ENCODE measurements at regions not wholly inside any gene's neighbourhood (a gene's known extent, or its start where the extent isn't known, plus 50 kb on each side); places are given as distances from the start of the nearest gene placed in this dataset.

DNA sequence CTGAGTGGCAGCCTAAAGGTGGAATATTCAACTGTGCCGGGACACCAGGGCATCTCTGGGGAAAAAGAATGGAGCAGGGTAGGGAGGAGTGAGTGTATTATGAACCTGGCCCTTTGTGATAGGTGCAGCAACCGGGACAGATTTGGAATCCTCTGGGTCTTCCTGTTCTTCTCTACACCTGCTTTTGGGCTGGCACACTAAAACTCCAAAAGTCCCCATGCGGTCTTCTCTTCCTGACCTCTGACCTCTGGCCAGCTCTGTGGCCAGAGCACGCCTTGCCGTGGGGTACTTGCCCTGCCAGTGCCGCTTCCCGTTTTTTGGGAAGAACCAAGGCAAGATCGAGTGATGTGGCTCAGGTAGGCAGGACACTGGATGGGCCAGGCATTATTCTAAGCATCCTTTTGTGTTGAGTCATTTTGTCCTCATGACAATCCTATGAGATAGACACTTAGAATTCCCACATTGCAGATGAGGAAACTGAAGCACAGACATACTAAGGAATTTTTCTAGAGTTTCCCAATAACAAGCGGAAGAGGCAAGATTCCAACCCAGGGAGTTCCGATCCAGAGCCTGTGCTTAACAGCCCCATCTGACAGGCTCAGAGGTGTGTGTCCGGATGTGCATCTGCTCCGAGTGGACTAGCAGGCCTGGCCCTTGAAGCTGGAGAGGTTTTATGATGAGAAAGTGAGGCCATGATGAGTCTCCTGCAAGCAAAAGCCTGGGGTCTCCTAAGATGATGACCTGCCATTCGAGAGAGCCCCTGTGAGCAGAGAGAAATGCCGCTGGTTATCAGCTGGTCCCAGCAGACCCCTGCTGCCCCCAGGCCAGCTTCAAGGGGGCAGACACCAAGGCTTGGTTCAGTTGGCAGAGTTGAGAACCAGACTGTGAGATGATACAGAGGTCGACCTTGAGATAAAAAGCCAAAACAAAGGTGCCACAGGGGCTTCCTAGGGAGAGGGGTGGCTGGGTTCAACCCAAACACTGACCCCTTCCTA lies 67.9 kb upstream of the ESRRB start:
- no peak for DNase-seq

DNA sequence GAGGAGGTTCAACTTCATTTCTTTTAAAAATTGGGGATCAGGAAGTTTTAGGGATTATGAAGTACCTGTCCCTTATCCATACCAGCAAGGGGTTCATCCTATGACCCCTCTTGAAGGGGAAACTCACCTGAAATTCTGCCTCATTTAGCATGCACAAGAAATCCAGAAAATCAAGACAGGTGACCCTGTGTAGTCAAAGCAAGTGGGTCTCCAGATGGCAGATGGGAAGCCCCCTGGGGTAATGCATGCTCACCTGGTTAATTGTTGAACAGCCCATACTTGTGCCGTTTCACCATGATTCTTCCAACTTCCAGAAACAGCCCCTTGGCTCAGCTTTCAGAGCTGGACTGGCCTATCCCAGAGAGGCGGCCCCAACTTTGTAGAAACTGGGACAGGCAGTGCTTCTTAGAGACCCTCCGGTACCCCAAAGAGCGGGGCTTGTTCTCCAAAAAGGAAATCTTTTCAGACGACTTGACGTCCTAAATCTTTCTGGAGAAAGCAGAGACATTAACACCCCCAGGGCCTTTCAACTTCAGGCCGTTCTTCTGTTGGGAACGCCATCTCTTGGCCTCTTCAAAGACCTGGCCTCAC lies 66.3 kb upstream of the ESRRB start:
- no peak for DNase-seq

DNA sequence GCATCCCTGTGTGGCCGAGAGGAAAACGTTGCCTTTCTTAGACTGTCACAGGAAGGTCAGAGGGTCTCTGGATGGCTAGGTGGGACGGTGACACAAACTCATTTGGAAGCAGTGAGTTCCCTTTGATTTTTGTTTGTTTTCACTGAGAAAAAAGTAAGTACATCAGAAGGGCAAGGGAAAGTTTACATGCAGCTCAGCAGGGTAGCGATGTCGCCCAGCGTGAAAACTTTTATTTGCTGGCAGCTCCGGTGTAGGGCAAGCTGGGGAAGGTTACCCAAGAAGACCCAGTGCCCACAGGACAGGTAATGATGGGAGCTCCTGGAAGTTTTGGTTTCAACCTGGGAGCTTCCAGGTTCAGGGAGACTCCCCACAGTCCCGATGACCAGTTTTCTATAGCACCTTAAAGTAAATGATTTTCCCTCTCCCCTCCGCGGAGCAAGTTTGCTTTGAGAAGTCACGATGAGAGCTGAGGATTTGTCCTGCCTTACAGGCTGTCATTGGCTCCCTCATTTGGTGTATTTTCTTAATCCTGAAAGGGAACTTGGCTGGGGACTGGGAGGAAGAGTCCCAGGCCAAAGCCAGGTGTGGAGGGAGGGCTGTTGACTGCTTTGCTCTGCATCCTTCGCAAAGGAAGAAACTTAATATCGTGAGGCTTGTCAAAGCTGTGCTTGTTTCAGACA lies 64.7 kb upstream of the ESRRB start:
- DNase-seq: no peak

DNA sequence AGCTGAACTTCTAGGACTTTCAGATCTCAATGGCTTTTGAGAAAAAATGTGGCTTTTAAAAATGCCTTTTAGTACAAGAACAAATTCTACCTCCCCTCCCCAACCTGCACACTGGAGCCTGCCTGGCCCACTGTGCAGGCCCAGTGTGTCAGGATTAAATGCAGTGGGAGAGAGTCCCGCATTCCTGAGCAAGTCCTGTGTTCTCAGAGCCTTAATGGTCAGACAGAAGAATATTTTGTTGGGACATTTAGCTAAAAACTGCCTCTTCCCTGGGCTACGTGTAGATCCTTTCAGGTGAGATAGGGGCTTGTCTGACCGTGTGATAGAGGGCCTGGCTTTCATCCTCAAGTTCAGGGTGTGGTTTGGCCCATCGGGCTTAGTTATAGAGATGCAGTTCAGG lies 63.1 kb upstream of the ESRRB start:
- DNase-seq: no peak

DNA sequence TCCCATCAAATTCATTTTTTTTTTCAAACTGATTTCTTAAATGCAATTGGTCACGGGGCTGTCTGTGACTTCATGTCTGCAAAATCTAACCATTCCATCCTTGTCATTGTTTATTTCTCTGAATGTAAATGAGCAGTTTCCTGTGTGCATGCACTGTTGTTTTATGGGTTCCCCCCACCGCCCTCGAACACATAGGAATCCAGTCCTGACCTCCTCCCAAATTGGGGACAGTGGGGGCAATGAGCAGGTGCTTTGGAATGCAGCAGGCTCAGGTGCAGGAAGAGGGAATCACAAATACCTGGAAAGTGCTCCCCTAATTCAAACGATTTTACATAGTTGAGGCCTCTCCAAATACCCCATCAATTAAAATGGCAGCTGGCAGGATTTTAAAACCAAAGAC lies 62.6 kb upstream of the ESRRB start:
- DNase-seq: no peak

DNA sequence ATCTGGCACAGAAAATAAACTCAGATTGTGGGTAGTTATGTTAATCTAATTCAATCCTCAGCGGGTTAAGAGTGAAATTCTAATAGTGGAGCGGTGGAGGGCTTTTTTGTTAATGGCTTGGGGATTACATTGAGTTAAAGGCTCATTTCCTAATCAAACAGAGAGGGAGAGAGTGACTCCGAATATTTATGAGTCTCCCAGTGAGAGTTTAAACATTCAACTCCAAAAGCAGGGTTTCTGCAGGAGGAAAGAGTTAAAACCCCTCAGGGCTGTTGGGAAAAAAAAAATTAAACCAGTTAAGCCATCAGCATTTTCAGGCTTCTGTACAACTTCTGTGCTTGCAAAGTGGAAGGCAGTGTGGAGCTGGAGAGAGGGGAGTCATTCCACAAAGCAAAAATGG lies 62.1 kb upstream of the ESRRB start:
- no peak for DNase-seq

DNA sequence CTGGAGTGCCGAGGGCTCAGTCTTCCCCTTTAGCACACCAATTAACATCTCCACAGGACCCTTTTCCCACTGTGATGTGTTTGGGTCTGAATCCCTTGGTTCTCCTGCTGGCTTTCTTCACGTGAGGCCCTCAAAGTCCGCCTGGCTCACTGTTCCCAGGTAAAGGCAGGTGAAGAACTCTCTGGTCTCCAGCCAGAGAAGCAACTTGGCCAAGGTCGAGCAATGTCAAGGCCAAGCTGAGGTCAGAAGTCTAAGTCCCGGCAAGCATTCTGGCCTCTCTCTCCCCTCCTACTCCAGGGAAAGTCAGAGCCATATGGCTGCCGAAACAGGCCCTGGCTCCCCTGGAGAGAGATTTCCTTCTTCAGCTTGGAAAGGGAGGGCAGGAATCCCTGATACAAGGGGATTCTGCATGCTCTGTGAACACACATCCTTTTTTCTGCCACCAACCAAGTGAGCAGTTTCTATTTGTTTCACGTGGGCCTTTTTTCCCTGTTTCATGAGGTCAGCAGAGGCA lies 61.4 kb upstream of the ESRRB start:
- DNase-seq: no peak

DNA sequence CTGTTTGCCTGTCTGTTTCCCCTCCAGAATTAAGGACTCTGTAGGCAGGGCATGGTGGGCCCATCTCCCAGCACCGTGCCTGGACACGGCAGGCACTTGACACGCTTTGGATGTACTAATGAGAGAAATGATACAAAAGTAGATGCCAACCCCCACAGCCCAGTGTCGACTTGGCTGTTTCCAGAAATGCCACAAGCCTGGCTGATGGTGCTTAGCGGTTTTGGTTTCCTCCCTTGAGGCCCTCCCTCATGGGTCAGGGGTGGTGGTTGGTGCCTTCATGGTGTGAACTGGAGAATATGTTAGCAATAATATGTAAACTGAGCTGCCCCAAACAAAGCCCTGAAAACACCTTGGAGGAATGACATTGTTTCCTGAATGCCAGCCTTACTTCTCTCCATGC lies 55.5 kb upstream of the ESRRB start:
- no peak for DNase-seq

DNA sequence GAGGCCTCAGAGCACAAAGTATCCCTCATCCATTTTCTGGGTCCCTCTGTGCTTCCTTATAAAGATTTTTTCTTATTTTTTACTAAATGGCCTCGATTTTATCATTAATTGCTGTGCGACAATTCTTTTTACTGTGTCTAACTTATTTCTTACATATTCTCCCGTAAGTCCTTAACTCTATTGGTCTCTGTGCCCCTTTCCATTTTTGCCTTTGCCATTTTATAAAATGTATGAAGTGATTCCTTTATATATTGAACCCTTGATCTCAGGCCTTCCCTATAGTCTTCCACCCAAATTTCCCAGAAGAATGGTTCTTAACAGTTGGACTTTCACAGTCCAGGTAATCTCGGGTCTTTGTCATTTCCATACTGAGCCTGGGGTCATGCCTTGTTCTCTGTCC lies 55.0 kb upstream of the ESRRB start:
- DNase-seq: no peak

DNA sequence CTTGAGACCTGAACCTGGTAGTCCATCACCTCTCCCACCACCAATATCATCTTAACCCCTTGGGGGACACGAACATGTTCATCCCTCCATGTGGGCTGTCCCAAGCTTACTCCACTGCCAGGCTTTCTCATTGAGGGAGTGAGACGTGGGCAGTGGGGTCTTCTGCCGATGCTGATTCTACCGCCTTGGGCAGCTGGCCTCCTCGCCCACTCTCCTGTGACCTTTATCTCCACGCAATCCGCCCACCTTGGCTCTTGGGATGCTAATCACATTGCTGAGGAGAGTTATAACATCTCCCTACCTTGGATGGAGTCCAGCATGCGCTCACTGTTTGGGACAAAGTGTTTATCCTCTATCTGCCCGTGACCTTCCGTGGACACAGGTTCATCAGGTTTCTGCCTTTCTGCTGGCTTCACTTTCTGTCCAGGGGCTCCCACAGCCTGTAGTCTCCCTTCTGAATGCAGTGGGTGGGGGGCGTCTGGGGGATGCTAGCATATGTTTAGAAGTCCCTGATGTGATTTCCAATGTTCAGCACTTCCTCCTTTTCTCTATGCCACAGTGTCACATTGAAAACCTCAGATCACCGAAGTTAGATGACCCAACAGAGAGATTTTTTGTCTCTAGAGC lies 53.2 kb upstream of the ESRRB start:
- no peak for DNase-seq

DNA sequence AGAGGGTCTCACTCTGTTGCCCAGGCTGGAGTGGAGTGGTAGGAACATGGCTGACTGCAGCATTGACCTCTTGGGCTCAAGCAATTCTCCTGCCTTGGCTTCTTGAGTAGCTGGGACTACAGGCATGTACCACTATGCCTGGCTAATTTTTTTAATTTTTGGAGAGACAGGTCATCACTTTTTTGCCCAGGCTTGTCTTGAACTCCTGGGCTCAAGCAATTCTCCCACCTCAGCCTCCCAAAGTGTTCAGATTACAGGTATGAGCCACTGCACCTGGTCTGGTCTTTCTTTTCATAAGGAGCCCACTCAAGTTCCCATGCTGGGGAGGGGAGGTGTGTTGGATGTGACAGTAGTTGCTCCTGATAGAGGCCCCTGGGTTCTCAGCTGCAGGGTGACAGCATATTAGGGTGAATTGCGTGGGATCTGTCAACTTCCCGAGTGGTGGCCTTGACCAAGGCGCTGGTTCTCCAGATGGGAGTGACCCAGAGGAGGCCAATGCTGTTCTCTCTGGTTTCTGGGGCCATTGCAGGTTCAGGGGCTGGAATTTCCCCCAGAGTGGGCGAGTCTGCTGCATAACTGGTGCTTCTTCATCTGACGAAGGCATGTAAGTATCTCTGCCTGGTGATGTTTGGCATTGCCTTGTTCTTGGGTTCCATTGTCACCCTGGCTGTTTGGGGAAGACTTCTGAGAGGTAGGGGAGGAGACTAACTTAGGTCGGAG lies 52.4 kb upstream of the ESRRB start:
- no peak for DNase-seq

DNA sequence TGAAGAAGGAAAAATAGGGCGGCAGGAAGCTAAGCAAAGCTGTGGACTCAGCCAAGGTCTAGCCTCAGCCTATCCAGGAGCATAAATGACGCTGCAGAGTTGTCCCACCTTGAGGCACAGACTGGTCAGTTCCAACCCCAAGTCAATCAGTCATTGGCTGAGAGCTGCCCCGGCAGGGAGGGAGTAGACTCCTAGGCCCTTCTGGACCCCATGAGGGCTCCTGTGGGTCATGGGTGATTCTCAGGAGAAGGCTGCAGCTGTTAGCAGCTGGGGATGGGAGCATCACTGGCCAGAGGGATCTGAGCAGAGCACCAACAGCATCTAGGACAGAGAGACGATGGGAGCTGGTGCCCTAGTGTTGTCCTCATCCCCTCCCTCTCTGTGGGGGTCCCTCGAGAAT lies 51.8 kb upstream of the ESRRB start:
- no peak for DNase-seq

All from stimulated activated CD4-positive, alpha-beta T cell treated with anti-CD3 and anti-CD28 coated beads, Interleukin-2, amount 100 ng/mL, for 24 hours (primary cell).